ENCODE measurements at regions not wholly inside any gene's neighbourhood (a gene's known extent, or its start where the extent isn't known, plus 50 kb on each side); places are given as distances from the start of the nearest gene placed in this dataset.

GRCh38 chr6:85192186-85192585, 257.7 kb upstream of the NT5E start:
- intact Hi-C loops (cut with DNase I; ENCODE audit: low total_unique reads): no loop called here
- no peaks in the 10 kb centered on the region for H3K36me3 ChIP-seq
- peak overlapping the region; percentile 21 to 38 for H3K27ac ChIP-seq
- no peak overlapping the region for H3K4me3 ChIP-seq
- H3K27me3 ChIP-seq: no peaks in the 10 kb centered on the region
- peaks cover 0 to 23% (median 5%) of the 10 kb centered on the region in 4 donors for H3K4me1 ChIP-seq
- peaks cover 0 to 15% (median 0%) of the 10 kb centered on the region in 3 donors for H3K9me3 ChIP-seq
- TF ChIP-seq CTCF (IDR thresholded peaks at IDR 0.05): no peak
- DNase-seq: no peak

GRCh38 chr6:85191656-85192055, 258.2 kb upstream of the NT5E start:
- no peak for DNase-seq

GRCh38 chr6:85186546-85187175, 263.2 kb upstream of the NT5E start:
- no peaks in the 10 kb centered on the region for H3K36me3 ChIP-seq
- no peak overlapping the region for H3K4me3 ChIP-seq
- peak overlapping the region; percentile 52 to 70 for H3K27ac ChIP-seq
- peaks cover 0 to 5% (median 0%) of the 10 kb centered on the region in 3 donors for H3K9me3 ChIP-seq
- TF ChIP-seq CTCF (IDR thresholded peaks at IDR 0.05): no peak
- no peaks in the 10 kb centered on the region for H3K27me3 ChIP-seq
- peaks cover 7 to 35% (median 20%) of the 10 kb centered on the region in 4 donors for H3K4me1 ChIP-seq
- intact Hi-C loops (cut with DNase I; ENCODE audit: low total_unique reads): no loop called here
- no peak for DNase-seq

More at GRCh38 chr6:85191656-85192055, 258.2 kb upstream of the NT5E start:
- H3K9me3 ChIP-seq: peaks cover 0 to 15% (median 0%) of the 10 kb centered on the region in 3 donors
- H3K4me1 ChIP-seq: peaks cover 0 to 28% (median 10%) of the 10 kb centered on the region in 4 donors
- H3K36me3 ChIP-seq: no peaks in the 10 kb centered on the region
- no peak overlapping the region for H3K4me3 ChIP-seq
- no peaks in the 10 kb centered on the region for H3K27me3 ChIP-seq
- intact Hi-C loops (cut with DNase I; ENCODE audit: low total_unique reads): no loop called here
- peak overlapping the region; percentile 21 to 38 for H3K27ac ChIP-seq
- no peak for TF ChIP-seq CTCF (IDR thresholded peaks at IDR 0.05)

GRCh38 chr6:85185977-85186376, 263.9 kb upstream of the NT5E start:
- H3K36me3 ChIP-seq: no peaks in the 10 kb centered on the region
- TF ChIP-seq CTCF (IDR thresholded peaks at IDR 0.05): no peak

GRCh38 chr6:85183841-85184240, 266.0 kb upstream of the NT5E start:
- H3K4me3 ChIP-seq: no peak overlapping the region
- H3K4me1 ChIP-seq: peaks cover 7 to 30% (median 20%) of the 10 kb centered on the region in 4 donors
- no peaks in the 10 kb centered on the region for H3K36me3 ChIP-seq
- H3K9me3 ChIP-seq: no peaks in the 10 kb centered on the region
- no peak for DNase-seq
- no peak for TF ChIP-seq CTCF (IDR thresholded peaks at IDR 0.05)
- no peak overlapping the region for H3K27ac ChIP-seq
- intact Hi-C loops (cut with DNase I; ENCODE audit: low total_unique reads): no loop called here
- no peaks in the 10 kb centered on the region for H3K27me3 ChIP-seq

More at GRCh38 chr6:85185977-85186376, 263.9 kb upstream of the NT5E start:
- Histone ChIP-seq H3K4me3 (no peak overlapping the region), H3K27ac (peak overlapping the region; percentile 52 to 70), H3K4me1 (peaks cover 7 to 30% (median 20%) of the 10 kb centered on the region in 4 donors), H3K9me3 (peaks cover 0 to 5% (median 0%) of the 10 kb centered on the region in 3 donors), H3K27me3 (no peaks in the 10 kb centered on the region)
- intact Hi-C loops (cut with DNase I; ENCODE audit: low total_unique reads): no loop called here
- DNase-seq: no peak

Measured in tibial artery (tissue), 4 donors.